ENCODE measurements at regions not wholly inside any gene's neighbourhood (a gene's known extent, or its start where the extent isn't known, plus 50 kb on each side); places are given as distances from the start of the nearest gene placed in this dataset.

GRCh38 chr5:97422678-97423077 lies 239.6 kb upstream of the RIOK2 start:
- H3K36me3 Mint-ChIP-seq (ENCODE audit: insufficient read depth, unreplicated experiment): no peaks in the 10 kb centered on the region
- CTCF ChIA-PET: interaction anchor here (0.6 kb wide), 2 partner anchors 27 to 278 kb away, joined by 3 read pairs; no protein-coding TSS in a partner anchor
- no peak overlapping the region for H3K4me3 Mint-ChIP-seq (ENCODE audit: low read depth, unreplicated experiment)
- no peaks in the 10 kb centered on the region for H3K9me3 Mint-ChIP-seq (ENCODE audit: low read depth, unreplicated experiment)
- no TSS peak for BruUV-seq (replicated peaks)
- no peak overlapping the region for H3K27ac Mint-ChIP-seq (ENCODE audit: unreplicated experiment)
- intact Hi-C loops (cut with micrococcal nuclease; ENCODE audit: unreplicated experiment): loop anchor here (10.0 kb wide), 1 partner anchor 1402 kb away; no protein-coding TSS in a partner anchor
- no peak for DNase-seq
- TF ChIP-seq CTCF (IDR thresholded peaks at IDR 0.05; ENCODE audit: unreplicated experiment): no peak
- no peaks in the 10 kb centered on the region for H3K4me1 Mint-ChIP-seq (ENCODE audit: low read depth, unreplicated experiment)
- no peaks in the 10 kb centered on the region for H3K27me3 Mint-ChIP-seq (ENCODE audit: unreplicated experiment)

GRCh38 chr5:97425511-97425910 lies 242.5 kb upstream of the RIOK2 start:
- no peak for TF ChIP-seq CTCF (IDR thresholded peaks at IDR 0.05; ENCODE audit: unreplicated experiment)
- CTCF ChIA-PET: no interaction called here
- Mint-ChIP-seq H3K27me3 (ENCODE audit: unreplicated experiment) (no peaks in the 10 kb centered on the region), H3K36me3 (ENCODE audit: insufficient read depth, unreplicated experiment) (no peaks in the 10 kb centered on the region), H3K4me1 (ENCODE audit: low read depth, unreplicated experiment) (no peaks in the 10 kb centered on the region), H3K27ac (ENCODE audit: unreplicated experiment) (no peak overlapping the region), H3K4me3 (ENCODE audit: low read depth, unreplicated experiment) (no peak overlapping the region), H3K9me3 (ENCODE audit: low read depth, unreplicated experiment) (no peaks in the 10 kb centered on the region)
- BruUV-seq (replicated peaks): no TSS peak
- intact Hi-C loops (cut with micrococcal nuclease; ENCODE audit: unreplicated experiment): loop anchor here (10.0 kb wide), 1 partner anchor 1399 kb away; no protein-coding TSS in a partner anchor
- DNase-seq: no peak

DNA sequence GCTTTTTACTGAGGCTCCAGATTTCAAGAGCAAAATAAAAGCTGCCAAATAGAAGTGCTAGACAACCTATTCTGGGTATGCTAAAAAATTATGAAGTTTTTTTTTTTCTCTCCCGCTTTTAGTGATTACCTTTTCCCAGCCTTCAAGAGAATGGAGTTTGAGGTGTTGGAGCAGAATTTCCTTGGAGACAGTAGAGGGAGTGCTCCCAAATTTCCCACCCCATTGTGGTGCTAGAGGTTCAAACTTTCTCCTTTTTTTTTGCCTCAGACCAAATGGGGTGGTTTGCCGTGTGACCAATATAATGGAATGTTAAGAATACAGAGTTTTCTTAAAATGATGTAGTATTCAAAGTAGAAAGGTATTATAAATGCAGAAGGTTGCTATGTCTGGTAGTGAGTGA lies 244.2 kb upstream of the RIOK2 start:
- Mint-ChIP-seq H3K27ac (ENCODE audit: unreplicated experiment) (no peak overlapping the region), H3K4me3 (ENCODE audit: low read depth, unreplicated experiment) (no peak overlapping the region), H3K36me3 (ENCODE audit: insufficient read depth, unreplicated experiment) (no peaks in the 10 kb centered on the region), H3K9me3 (ENCODE audit: low read depth, unreplicated experiment) (no peaks in the 10 kb centered on the region), H3K27me3 (ENCODE audit: unreplicated experiment) (no peaks in the 10 kb centered on the region), H3K4me1 (ENCODE audit: low read depth, unreplicated experiment) (no peaks in the 10 kb centered on the region)
- no TSS peak for BruUV-seq (replicated peaks)
- CTCF ChIA-PET: interaction anchor here (1.1 kb wide), 1 partner anchor 7 kb away, joined by 3 read pairs; no protein-coding TSS in a partner anchor
- no peak for DNase-seq
- intact Hi-C loops (cut with micrococcal nuclease; ENCODE audit: unreplicated experiment): loop anchor here (10.0 kb wide), 1 partner anchor 1398 kb away; no protein-coding TSS in a partner anchor
- no peak for TF ChIP-seq CTCF (IDR thresholded peaks at IDR 0.05; ENCODE audit: unreplicated experiment)

GRCh38 chr5:97434021-97434420 lies 251.0 kb upstream of the RIOK2 start:
- no peak for TF ChIP-seq CTCF (IDR thresholded peaks at IDR 0.05; ENCODE audit: unreplicated experiment)
- Mint-ChIP-seq H3K9me3 (ENCODE audit: low read depth, unreplicated experiment) (no peaks in the 10 kb centered on the region), H3K4me1 (ENCODE audit: low read depth, unreplicated experiment) (no peaks in the 10 kb centered on the region), H3K36me3 (ENCODE audit: insufficient read depth, unreplicated experiment) (no peaks in the 10 kb centered on the region), H3K27me3 (ENCODE audit: unreplicated experiment) (no peaks in the 10 kb centered on the region), H3K27ac (ENCODE audit: unreplicated experiment) (no peak overlapping the region), H3K4me3 (ENCODE audit: low read depth, unreplicated experiment) (no peak overlapping the region)
- CTCF ChIA-PET: no interaction called here
- no peak for DNase-seq
- BruUV-seq (replicated peaks): no TSS peak
- intact Hi-C loops (cut with micrococcal nuclease; ENCODE audit: unreplicated experiment): no loop called here
